ENCODE measurements at regions not wholly inside any gene's neighbourhood (a gene's known extent, or its start where the extent isn't known, plus 50 kb on each side); places are given as distances from the start of the nearest gene placed in this dataset.

DNA sequence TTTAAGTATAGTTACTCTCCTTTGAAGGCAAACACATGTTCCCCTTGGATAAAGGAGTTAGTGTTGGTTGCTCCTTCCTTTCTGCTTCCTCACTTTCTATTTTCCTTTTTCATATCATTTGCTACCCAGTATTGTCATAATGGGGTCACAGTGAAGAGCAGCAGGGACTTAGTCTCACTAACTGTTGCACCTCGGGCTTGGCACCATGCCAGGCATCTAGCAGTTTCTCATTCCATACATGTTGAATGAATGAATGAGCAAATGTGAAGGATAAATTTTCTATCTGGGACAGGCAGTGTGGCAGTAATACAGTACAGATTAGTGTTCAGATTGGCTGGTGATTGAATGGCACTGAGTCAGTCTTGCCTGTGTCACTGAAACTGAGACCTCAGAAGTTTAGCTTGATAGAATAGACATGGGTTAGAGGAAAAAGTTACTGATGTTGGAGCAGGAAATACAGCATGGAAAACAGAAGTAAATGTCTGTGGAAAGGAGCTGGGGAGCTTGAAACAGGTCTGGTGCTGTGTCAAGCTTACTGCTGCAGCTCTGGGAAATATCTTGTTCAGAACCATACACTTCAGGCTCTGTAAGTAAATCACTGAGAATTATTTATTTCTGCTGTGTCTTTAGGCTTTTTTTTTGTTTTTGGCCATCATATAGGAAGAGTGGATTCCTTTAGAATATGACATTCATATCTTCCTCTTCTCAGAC lies 55.8 kb upstream of the PITX2 start:
- TF ChIP-seq, protein P1, sequence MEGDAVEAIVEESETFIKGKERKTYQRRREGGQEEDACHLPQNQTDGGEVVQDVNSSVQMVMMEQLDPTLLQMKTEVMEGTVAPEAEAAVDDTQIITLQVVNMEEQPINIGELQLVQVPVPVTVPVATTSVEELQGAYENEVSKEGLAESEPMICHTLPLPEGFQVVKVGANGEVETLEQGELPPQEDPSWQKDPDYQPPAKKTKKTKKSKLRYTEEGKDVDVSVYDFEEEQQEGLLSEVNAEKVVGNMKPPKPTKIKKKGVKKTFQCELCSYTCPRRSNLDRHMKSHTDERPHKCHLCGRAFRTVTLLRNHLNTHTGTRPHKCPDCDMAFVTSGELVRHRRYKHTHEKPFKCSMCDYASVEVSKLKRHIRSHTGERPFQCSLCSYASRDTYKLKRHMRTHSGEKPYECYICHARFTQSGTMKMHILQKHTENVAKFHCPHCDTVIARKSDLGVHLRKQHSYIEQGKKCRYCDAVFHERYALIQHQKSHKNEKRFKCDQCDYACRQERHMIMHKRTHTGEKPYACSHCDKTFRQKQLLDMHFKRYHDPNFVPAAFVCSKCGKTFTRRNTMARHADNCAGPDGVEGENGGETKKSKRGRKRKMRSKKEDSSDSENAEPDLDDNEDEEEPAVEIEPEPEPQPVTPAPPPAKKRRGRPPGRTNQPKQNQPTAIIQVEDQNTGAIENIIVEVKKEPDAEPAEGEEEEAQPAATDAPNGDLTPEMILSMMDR (IDR thresholded peaks at IDR 0.05), result no peak
- TF ChIP-seq ZFX (IDR thresholded peaks at IDR 0.05; ENCODE audit: borderline replicate concordance), result no peak
